Fibroblast of skin of abdomen (primary cell): ENCODE measurements at regions not wholly inside any gene's neighbourhood (a gene's known extent, or its start where the extent isn't known, plus 50 kb on each side); places are given as distances from the start of the nearest gene placed in this dataset.
"Not testable (repeated sequence)": the region's sequence is repeated elsewhere in the genome, so short reads cannot be mapped to it uniquely, and the experiment has no call there.

ENCODE experiments used
- DNase-seq: peaks from one replicate; pipeline ENCODE4 v3.0.0-alpha.2; 2013

- no peak for DNase-seq
Measured at GRCh38 chr2:116776556-116776955, 1037.9 kb upstream of the DDX18 start.

- no peak for DNase-seq
Measured at GRCh38 chr2:116787848-116788247, 1026.6 kb upstream of the DDX18 start.

- no peak for DNase-seq
Measured at GRCh38 chr2:116802671-116803070, 1011.8 kb upstream of the DDX18 start.

- DNase-seq: no peak
Measured at GRCh38 chr2:116804901-116805300, 1009.6 kb upstream of the DDX18 start.

GRCh38 chr2:116806505-116806904 lies 1008.0 kb upstream of the DDX18 start:
- DNase-seq: not testable (repeated sequence)

- DNase-seq: no peak
Measured at GRCh38 chr2:116809109-116809508, 1005.4 kb upstream of the DDX18 start.

GRCh38 chr2:116810071-116810470 lies 1004.4 kb upstream of the DDX18 start:
- DNase-seq: no peak

- DNase-seq: peak; percentile 10
Measured at GRCh38 chr2:116810645-116811044, 1003.8 kb upstream of the DDX18 start.

GRCh38 chr2:116819355-116819754 lies 995.1 kb upstream of the DDX18 start:
- DNase-seq: no peak

GRCh38 chr2:116820986-116821385 lies 993.5 kb upstream of the DDX18 start:
- no peak for DNase-seq

GRCh38 chr2:116829543-116829942 lies 984.9 kb upstream of the DDX18 start:
- DNase-seq: not testable (repeated sequence)

- no peak for DNase-seq
Measured at GRCh38 chr2:116832148-116832547, 982.3 kb upstream of the DDX18 start.

- DNase-seq: no peak
Measured at GRCh38 chr2:116833052-116833451, 981.4 kb upstream of the DDX18 start.

GRCh38 chr2:116842164-116842563 lies 972.3 kb upstream of the DDX18 start:
- DNase-seq: no peak

GRCh38 chr2:116859708-116860107 lies 954.8 kb upstream of the DDX18 start:
- DNase-seq: no peak

GRCh38 chr2:116874021-116874420 lies 940.5 kb upstream of the DDX18 start:
- no peak for DNase-seq

GRCh38 chr2:116877274-116877673 lies 937.2 kb upstream of the DDX18 start:
- DNase-seq: no peak

GRCh38 chr2:116877944-116878343 lies 936.5 kb upstream of the DDX18 start:
- DNase-seq: no peak

- no peak for DNase-seq
Measured at GRCh38 chr2:116879650-116880160, 934.8 kb upstream of the DDX18 start.

- no peak for DNase-seq
Measured at GRCh38 chr2:116891191-116891590, 923.3 kb upstream of the DDX18 start.

- DNase-seq: no peak
Measured at GRCh38 chr2:116911540-116911939, 903.0 kb upstream of the DDX18 start.

GRCh38 chr2:116915673-116916072 lies 898.8 kb upstream of the DDX18 start:
- no peak for DNase-seq

- DNase-seq: no peak
Measured at GRCh38 chr2:116917196-116917595, 897.3 kb upstream of the DDX18 start.

- DNase-seq: no peak
Measured at GRCh38 chr2:116918574-116918973, 895.9 kb upstream of the DDX18 start.

GRCh38 chr2:116922414-116922813 lies 892.1 kb upstream of the DDX18 start:
- no peak for DNase-seq
